ENCODE measurements at regions not wholly inside any gene's neighbourhood (a gene's known extent, or its start where the extent isn't known, plus 50 kb on each side); places are given as distances from the start of the nearest gene placed in this dataset.
"Not testable (repeated sequence)": the region's sequence is repeated elsewhere in the genome, so short reads cannot be mapped to it uniquely, and the experiment has no call there.

- DNase-seq (ENCODE audit: low spot score) = no peak
Measured at GRCh38 chr7:136122026-136122425, 144.9 kb upstream of the MTPN start.

GRCh38 chr7:136117539-136117938 lies 140.4 kb upstream of the MTPN start:
- DNase-seq (ENCODE audit: low spot score) = no peak

GRCh38 chr7:136116186-136116585 lies 139.0 kb upstream of the MTPN start:
- DNase-seq (ENCODE audit: low spot score) = no peak

- DNase-seq (ENCODE audit: low spot score) = peak; percentile 49
Measured at GRCh38 chr7:136114966-136115762, 138.0 kb upstream of the MTPN start.

GRCh38 chr7:136114467-136114866 lies 137.3 kb upstream of the MTPN start:
- peak; percentile 46 for DNase-seq (ENCODE audit: low spot score)

GRCh38 chr7:136109037-136109436 lies 131.9 kb upstream of the MTPN start:
- not testable (repeated sequence) for DNase-seq (ENCODE audit: low spot score)

- DNase-seq (ENCODE audit: low spot score) = no peak
Measured at GRCh38 chr7:136105191-136105590, 128.0 kb upstream of the MTPN start.

GRCh38 chr7:136104269-136104603 lies 127.1 kb upstream of the MTPN start:
- no peak for DNase-seq (ENCODE audit: low spot score)

GRCh38 chr7:136103545-136104268 lies 126.5 kb upstream of the MTPN start:
- DNase-seq (ENCODE audit: low spot score) = no peak

GRCh38 chr7:136102881-136103280 lies 125.7 kb upstream of the MTPN start:
- no peak for DNase-seq (ENCODE audit: low spot score)

GRCh38 chr7:136092714-136093113 lies 115.6 kb upstream of the MTPN start:
- DNase-seq (ENCODE audit: low spot score) = not testable (repeated sequence)

- DNase-seq (ENCODE audit: low spot score) = no peak
Measured at GRCh38 chr7:136087881-136088280, 110.7 kb upstream of the MTPN start.

- peak; percentile 47 for DNase-seq (ENCODE audit: low spot score)
Measured at GRCh38 chr7:136086712-136087111, 109.6 kb upstream of the MTPN start.

GRCh38 chr7:136079934-136080333 lies 102.8 kb upstream of the MTPN start:
- no peak for DNase-seq (ENCODE audit: low spot score)

GRCh38 chr7:136079478-136079892 lies 102.3 kb upstream of the MTPN start:
- no peak for DNase-seq (ENCODE audit: low spot score)

GRCh38 chr7:136079066-136079465 lies 101.9 kb upstream of the MTPN start:
- DNase-seq (ENCODE audit: low spot score) = no peak

GRCh38 chr7:136078630-136079029 lies 101.5 kb upstream of the MTPN start:
- DNase-seq (ENCODE audit: low spot score) = no peak

- no peak for DNase-seq (ENCODE audit: low spot score)
Measured at GRCh38 chr7:136076954-136077353, 99.8 kb upstream of the MTPN start.

- no peak for DNase-seq (ENCODE audit: low spot score)
Measured at GRCh38 chr7:136074843-136075242, 97.7 kb upstream of the MTPN start.

GRCh38 chr7:136072447-136072846 lies 95.3 kb upstream of the MTPN start:
- DNase-seq (ENCODE audit: low spot score) = no peak

- no peak for DNase-seq (ENCODE audit: low spot score)
Measured at GRCh38 chr7:136070736-136071505, 93.8 kb upstream of the MTPN start.

- DNase-seq (ENCODE audit: low spot score) = no peak
Measured at GRCh38 chr7:136069840-136070529, 92.8 kb upstream of the MTPN start.

All from HT-29 (cell line).